ENCODE measurements at regions not wholly inside any gene's neighbourhood (a gene's known extent, or its start where the extent isn't known, plus 50 kb on each side); places are given as distances from the start of the nearest gene placed in this dataset.

DNA sequence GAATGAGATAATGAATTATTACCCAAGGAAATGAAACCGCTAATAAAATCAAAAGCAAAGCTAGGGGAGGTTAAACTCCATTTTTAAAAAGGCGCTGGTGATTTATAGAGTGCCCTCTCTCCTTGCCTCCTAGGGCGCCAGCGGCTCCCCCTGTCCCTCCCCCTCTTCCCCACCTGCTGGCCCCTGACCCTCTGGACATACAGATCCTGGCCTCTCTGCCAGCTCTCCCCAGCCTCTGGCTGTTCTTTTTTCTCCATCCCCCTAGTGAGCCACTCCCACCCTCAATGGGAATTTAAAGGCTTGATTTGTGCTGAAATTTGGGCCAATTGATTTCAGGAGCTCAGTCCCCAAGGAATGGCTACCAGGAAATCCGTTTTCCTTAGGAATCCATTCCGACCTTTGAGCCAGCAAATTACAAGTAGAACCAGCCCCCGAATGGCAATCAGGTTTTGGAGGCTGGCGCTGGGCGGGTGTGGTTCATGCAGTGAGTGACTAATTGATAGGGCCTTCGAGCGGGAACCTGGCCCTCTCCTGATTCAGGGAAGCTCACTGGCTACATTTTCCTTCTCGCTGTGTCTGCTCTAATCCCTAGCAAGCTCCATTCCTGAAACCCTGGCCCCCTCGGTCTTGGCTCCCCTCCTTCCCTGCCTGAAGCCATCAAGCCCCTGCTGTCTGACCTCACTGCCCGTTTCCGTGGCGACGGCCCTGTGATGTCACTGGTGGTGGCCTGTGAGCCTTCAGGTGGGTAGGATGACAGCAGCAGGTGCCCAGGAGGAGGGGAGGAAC is 141.9 kb upstream of the SDK2 start:
- H3K36me3 ChIP-seq: no peaks in the 10 kb centered on the region
- H3K27me3 ChIP-seq (ENCODE audit: low read depth): peaks cover 3% of the 10 kb centered on the region
- no peak overlapping the region for H3K4me3 ChIP-seq
- intact Hi-C loops (cut with DNase I): no loop called here
- DNase-seq (no peak), ATAC-seq (no peak)
- H3K9me3 ChIP-seq: no peaks in the 10 kb centered on the region
- TF ChIP-seq, protein P1, sequence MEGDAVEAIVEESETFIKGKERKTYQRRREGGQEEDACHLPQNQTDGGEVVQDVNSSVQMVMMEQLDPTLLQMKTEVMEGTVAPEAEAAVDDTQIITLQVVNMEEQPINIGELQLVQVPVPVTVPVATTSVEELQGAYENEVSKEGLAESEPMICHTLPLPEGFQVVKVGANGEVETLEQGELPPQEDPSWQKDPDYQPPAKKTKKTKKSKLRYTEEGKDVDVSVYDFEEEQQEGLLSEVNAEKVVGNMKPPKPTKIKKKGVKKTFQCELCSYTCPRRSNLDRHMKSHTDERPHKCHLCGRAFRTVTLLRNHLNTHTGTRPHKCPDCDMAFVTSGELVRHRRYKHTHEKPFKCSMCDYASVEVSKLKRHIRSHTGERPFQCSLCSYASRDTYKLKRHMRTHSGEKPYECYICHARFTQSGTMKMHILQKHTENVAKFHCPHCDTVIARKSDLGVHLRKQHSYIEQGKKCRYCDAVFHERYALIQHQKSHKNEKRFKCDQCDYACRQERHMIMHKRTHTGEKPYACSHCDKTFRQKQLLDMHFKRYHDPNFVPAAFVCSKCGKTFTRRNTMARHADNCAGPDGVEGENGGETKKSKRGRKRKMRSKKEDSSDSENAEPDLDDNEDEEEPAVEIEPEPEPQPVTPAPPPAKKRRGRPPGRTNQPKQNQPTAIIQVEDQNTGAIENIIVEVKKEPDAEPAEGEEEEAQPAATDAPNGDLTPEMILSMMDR (IDR thresholded peaks at IDR 0.05): no peak
- H3K27ac ChIP-seq: no peak overlapping the region
- no peaks in the 10 kb centered on the region for H3K4me1 ChIP-seq

DNA sequence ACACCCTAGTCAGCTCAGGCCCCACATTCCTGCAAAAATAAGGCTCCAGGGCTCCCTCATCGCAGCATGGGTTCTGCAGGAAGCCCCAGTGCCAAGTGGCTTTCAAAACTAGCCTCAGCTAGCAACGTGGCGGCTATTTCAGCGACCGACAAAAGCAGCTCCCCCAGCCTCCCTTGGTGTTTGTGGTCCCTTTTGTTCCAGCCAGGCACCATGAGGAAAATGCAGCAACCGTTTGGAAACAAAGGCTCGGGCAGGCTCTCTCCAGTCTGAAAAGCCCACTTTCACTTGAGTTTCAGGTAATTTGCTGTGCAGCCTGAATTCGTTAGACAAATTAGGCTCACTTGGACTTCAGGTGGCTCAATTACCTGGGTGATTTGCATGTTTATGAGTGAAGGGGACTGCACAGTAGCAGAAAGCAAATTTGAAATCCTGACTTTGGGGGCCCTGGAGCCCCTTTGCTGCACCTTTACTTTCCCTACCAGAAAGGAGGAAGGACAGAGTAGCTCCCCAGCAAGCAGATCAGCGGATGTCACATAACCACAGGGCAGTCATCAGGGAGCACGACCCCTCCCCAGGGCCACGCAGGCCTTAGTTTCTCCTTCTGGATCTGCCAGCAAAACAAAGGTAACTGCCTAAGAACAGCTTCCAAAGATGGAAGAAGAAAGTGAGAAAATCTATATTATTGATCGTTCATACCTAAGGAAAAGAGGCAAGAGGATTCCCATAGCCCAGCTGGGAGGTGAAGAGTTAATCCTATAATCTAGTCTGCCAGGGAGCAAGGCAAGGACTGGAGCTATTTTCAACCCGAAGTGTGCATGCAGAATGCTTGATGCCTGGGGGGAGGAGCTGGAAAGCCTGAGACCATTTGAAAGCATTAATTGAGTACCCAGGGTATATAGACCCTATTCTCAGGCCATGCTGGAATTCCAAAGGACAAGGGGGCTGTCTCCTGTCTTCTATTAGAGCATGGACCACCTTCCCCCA is 143.1 kb upstream of the SDK2 start:
- H3K4me1 ChIP-seq: no peaks in the 10 kb centered on the region
- ATAC-seq (no peak), DNase-seq (no peak)
- peaks cover 3% of the 10 kb centered on the region for H3K27me3 ChIP-seq (ENCODE audit: low read depth)
- no peaks in the 10 kb centered on the region for H3K36me3 ChIP-seq
- H3K9me3 ChIP-seq: no peaks in the 10 kb centered on the region
- intact Hi-C loops (cut with DNase I): no loop called here
- no peak overlapping the region for H3K4me3 ChIP-seq
- TF ChIP-seq, protein P1 (IDR thresholded peaks at IDR 0.05): no peak
- no peak overlapping the region for H3K27ac ChIP-seq

DNA sequence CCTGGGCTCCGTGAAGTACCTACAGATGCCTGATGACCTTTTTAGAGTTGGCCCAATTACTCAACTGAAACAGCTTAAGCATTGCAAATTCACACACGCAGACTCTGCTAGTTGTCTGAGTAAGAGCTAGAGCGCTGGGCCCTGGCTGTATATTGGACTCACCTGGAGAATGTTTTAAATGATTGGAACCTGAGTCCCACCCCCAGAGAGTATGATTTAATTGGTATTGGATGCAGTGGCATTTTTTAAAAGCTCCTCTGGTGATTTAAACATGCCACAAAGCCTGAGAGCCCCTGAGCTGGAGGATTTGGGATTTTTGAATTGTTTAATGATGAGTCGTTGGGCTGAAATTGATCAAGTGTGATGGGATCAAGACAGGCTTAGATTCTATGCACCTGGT is 143.9 kb upstream of the SDK2 start:
- DNase-seq (no peak), ATAC-seq (no peak)
- Histone ChIP-seq H3K36me3 (no peaks in the 10 kb centered on the region), H3K27me3 (ENCODE audit: low read depth) (no peaks in the 10 kb centered on the region), H3K9me3 (no peaks in the 10 kb centered on the region), H3K4me1 (no peaks in the 10 kb centered on the region), H3K27ac (no peak overlapping the region), H3K4me3 (no peak overlapping the region)
- intact Hi-C loops (cut with DNase I): no loop called here
- TF ChIP-seq, protein P1 (IDR thresholded peaks at IDR 0.05): no peak

DNA sequence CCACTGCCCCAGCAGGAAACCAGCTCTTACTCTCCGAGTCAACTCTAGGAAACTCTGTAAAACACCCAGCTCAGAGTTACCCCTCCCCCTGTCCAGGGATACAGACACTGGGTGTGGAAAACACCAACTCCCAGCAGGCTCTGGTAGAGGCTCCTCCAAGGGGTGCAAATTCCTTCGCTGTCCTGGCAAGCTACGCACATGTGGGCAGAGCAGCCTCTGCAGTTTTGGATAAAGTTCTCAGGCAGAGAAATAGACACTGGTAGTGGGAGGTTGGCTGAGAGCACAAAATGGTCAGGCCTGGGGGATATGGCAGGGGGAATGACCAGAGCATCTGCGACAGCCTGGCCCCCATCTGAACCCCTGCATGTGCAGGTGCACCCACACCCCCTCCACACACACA is 146.9 kb upstream of the SDK2 start:
- TF ChIP-seq, protein P1 (IDR thresholded peaks at IDR 0.05): no peak
- DNase-seq: no peak
- Histone ChIP-seq H3K27me3 (ENCODE audit: low read depth) (no peaks in the 10 kb centered on the region), H3K9me3 (no peaks in the 10 kb centered on the region), H3K36me3 (no peaks in the 10 kb centered on the region), H3K4me1 (no peaks in the 10 kb centered on the region), H3K27ac (no peak overlapping the region), H3K4me3 (no peak overlapping the region)
- intact Hi-C loops (cut with DNase I): no loop called here
- ATAC-seq: no peak

DNA sequence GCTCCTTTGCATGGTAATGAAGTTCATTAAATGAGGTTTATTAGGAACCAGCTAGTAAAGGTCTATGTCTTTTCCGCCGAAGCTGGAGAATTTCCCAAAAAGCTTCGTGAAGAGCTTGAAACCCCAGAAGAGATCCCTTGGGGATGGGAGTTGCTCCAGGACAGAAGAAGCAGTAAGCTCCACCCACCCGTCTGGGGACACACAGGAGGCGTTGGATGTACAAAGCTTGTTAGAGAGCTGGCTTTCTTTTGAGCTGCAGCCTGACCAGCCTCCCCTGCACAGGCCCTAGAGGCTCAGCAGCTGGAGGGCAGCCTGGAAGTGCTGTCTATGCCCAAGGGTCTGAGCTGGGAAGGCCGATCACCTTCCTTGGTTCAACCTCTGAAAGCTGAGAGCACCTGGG is 147.4 kb upstream of the SDK2 start:
- Histone ChIP-seq H3K9me3 (no peaks in the 10 kb centered on the region), H3K27ac (no peak overlapping the region), H3K27me3 (ENCODE audit: low read depth) (no peaks in the 10 kb centered on the region), H3K4me1 (no peaks in the 10 kb centered on the region), H3K4me3 (no peak overlapping the region), H3K36me3 (no peaks in the 10 kb centered on the region)
- intact Hi-C loops (cut with DNase I): no loop called here
- ATAC-seq: no peak
- DNase-seq: no peak
- TF ChIP-seq, protein P1 (IDR thresholded peaks at IDR 0.05): no peak
